Stimulated activated CD8-positive, alpha-beta memory T cell treated with anti-CD3 and anti-CD28 coated beads, Interleukin-2, amount 100 ng/mL, for 48 hours (primary cell): ENCODE measurements at regions not wholly inside any gene's neighbourhood (a gene's known extent, or its start where the extent isn't known, plus 50 kb on each side); places are given as distances from the start of the nearest gene placed in this dataset.
"Not testable (repeated sequence)": the region's sequence is repeated elsewhere in the genome, so short reads cannot be mapped to it uniquely, and the experiment has no call there.

Experiments
- DNase-seq, 2 donors: peaks; one replicate each; pipeline ENCODE4 v3.0.0-alpha.2; 2020; ENCODE audit warnings: low read depth in 2 of 2

GRCh38 chr15:22665711-22666110 lies 120.7 kb upstream of the NIPA1 start:
- not testable (repeated sequence) for DNase-seq

- DNase-seq, result not testable (repeated sequence)
These were observed 101.7 kb upstream of the NIPA1 start for GRCh38 chr15:22684786-22685185.

- DNase-seq, result not testable (repeated sequence)
These were observed 86.6 kb upstream of the NIPA1 start for GRCh38 chr15:22699881-22700280.

GRCh38 chr15:22710831-22711341 lies 75.6 kb upstream of the NIPA1 start:
- not testable (repeated sequence) for DNase-seq

GRCh38 chr15:22713933-22714332 lies 72.5 kb upstream of the NIPA1 start:
- not testable (repeated sequence) for DNase-seq

- DNase-seq, result not testable (repeated sequence)
These were observed 71.9 kb upstream of the NIPA1 start for GRCh38 chr15:22714358-22715132.

GRCh38 chr15:22715133-22715845 lies 71.2 kb upstream of the NIPA1 start:
- DNase-seq, result not testable (repeated sequence)

GRCh38 chr15:22719980-22720379 lies 66.5 kb upstream of the NIPA1 start:
- not testable (repeated sequence) for DNase-seq

GRCh38 chr15:22726104-22726503 lies 60.3 kb upstream of the NIPA1 start:
- DNase-seq, result not testable (repeated sequence)

- DNase-seq, result not testable (repeated sequence)
These were observed 51.4 kb upstream of the NIPA1 start for GRCh38 chr15:22735067-22735466.

GRCh38 chr15:22735781-22736180 lies 50.7 kb upstream of the NIPA1 start:
- no peak for DNase-seq

GRCh38 chr15:22736200-22736599 lies 50.2 kb upstream of the NIPA1 start:
- not testable (repeated sequence) for DNase-seq
